ENCODE measurements at regions not wholly inside any gene's neighbourhood (a gene's known extent, or its start where the extent isn't known, plus 50 kb on each side); places are given as distances from the start of the nearest gene placed in this dataset.

- no peak for TF ChIP-seq CTCF (IDR thresholded peaks at IDR 0.05)
- no peak for TF ChIP-seq POLR2A (IDR thresholded peaks at IDR 0.05)
- no peak for TF ChIP-seq EP300 (IDR thresholded peaks at IDR 0.05)
Measured at GRCh38 chr2:222805591-222806304, 55.1 kb upstream of the ACSL3 start.

All from tibial nerve (tissue), 4 donors.